BJ (cell line): ENCODE measurements at regions not wholly inside any gene's neighbourhood (a gene's known extent, or its start where the extent isn't known, plus 50 kb on each side); places are given as distances from the start of the nearest gene placed in this dataset.
"Not testable (repeated sequence)": the region's sequence is repeated elsewhere in the genome, so short reads cannot be mapped to it uniquely, and the experiment has no call there.

ENCODE experiments used
- CTCF ChIA-PET: fragments of 350-600 bp; formaldehyde crosslinking; extraction: SDS; loops from one replicate; lab custom pipeline; 2021; ENCODE audit warnings: antibody characterized with exemption, inconsistent platforms; lab: Yijun Ruan, JAX
- POLR2A ChIA-PET: fragments of 300-600 bp; sonication (Branson Sonifier 250); formaldehyde crosslinking; extraction: SDS; loops from one replicate; lab custom pipeline; 2021; ENCODE audit warnings: antibody characterized with exemption; lab: Charles Lee
- DNase-seq: peaks from one replicate; pipeline ENCODE4 v3.0.0-alpha.2; 2011; ENCODE audit warnings: low read depth
- H3K27me3 ChIP-seq: 2 replicates; pipeline ENCODE4 v1.6.0; 2011; ENCODE audit warnings: low read length; ENCODE audit not compliant: control insufficient read depth, insufficient read depth
- H3K36me3 ChIP-seq: 2 replicates; pipeline ENCODE4 v1.5.1; 2011; ENCODE audit warnings: low read length; ENCODE audit not compliant: control insufficient read depth, insufficient read depth
- H3K4me3 ChIP-seq: 2 replicates; pipeline ENCODE4 v1.5.1; 2011; ENCODE audit warnings: low read depth, mild to moderate bottlenecking, control low read depth, low read length
- TF ChIP-seq, protein P1 (sequence below): IDR thresholded peaks from 2 replicates; pipeline ENCODE4 v1.5.1; 2011; ENCODE audit warnings: low read depth, mild to moderate bottlenecking, control low read depth, inconsistent platforms, low read length, moderate library complexity; ENCODE audit not compliant: insufficient read depth

DNA sequence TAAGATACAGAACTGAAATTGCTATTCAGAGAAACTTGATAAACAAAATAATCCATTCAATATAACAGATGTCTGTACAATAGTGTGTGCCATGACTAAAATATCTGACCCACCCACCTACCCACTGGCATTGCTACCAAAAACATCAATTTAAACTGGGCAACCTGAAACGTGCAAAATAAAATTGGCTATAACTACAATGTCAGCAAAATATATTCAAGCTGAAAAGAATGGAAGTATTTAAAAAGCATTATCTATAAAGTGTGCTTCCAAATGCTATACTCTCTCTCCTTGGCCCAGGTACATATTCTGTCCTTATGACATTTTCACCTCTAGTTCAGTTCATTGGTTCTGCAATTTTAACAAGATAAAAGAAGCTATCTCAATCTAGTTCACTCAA lies 379.6 kb upstream of the ATP11B start:
- TF ChIP-seq, protein P1, sequence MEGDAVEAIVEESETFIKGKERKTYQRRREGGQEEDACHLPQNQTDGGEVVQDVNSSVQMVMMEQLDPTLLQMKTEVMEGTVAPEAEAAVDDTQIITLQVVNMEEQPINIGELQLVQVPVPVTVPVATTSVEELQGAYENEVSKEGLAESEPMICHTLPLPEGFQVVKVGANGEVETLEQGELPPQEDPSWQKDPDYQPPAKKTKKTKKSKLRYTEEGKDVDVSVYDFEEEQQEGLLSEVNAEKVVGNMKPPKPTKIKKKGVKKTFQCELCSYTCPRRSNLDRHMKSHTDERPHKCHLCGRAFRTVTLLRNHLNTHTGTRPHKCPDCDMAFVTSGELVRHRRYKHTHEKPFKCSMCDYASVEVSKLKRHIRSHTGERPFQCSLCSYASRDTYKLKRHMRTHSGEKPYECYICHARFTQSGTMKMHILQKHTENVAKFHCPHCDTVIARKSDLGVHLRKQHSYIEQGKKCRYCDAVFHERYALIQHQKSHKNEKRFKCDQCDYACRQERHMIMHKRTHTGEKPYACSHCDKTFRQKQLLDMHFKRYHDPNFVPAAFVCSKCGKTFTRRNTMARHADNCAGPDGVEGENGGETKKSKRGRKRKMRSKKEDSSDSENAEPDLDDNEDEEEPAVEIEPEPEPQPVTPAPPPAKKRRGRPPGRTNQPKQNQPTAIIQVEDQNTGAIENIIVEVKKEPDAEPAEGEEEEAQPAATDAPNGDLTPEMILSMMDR, result no peak
- Histone ChIP-seq H3K4me3 (no peak overlapping the region), H3K36me3 (no peaks in the 10 kb centered on the region), H3K27me3 (no peaks in the 10 kb centered on the region)
- CTCF ChIA-PET, result no interaction called here
- no peak for DNase-seq
- POLR2A ChIA-PET, result no interaction called here

DNA sequence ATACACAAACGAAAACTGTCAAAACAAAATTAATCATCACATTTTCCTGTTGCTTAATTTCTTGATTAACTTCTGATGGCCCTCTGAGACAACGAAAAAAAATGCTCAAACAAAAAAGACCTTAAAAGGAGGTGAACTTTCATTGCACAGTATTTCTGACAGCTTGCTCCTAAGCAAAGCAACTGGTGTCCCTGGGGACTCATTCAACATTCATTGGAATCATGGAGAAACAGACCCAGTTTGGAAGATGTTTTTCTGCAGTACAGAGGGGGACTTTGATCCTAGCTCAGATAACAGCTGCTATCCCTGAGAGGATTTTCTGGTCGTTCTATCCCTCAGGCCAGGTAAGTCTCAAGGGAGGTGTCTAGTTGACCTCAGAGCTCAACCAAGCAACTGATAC lies 378.7 kb upstream of the ATP11B start:
- DNase-seq, result no peak
- Histone ChIP-seq H3K4me3 (no peak overlapping the region), H3K36me3 (no peaks in the 10 kb centered on the region), H3K27me3 (no peaks in the 10 kb centered on the region)
- CTCF ChIA-PET, result no interaction called here
- POLR2A ChIA-PET, result no interaction called here
- TF ChIP-seq, protein P1, result no peak

- Histone ChIP-seq H3K36me3 (no peaks in the 10 kb centered on the region), H3K4me3 (no peak overlapping the region), H3K27me3 (no peaks in the 10 kb centered on the region)
- CTCF ChIA-PET, result no interaction called here
- TF ChIP-seq, protein P1, result no peak
- DNase-seq, result no peak
- POLR2A ChIA-PET, result no interaction called here
Measured at GRCh38 chr3:182420741-182421140, 372.6 kb upstream of the ATP11B start.

DNA sequence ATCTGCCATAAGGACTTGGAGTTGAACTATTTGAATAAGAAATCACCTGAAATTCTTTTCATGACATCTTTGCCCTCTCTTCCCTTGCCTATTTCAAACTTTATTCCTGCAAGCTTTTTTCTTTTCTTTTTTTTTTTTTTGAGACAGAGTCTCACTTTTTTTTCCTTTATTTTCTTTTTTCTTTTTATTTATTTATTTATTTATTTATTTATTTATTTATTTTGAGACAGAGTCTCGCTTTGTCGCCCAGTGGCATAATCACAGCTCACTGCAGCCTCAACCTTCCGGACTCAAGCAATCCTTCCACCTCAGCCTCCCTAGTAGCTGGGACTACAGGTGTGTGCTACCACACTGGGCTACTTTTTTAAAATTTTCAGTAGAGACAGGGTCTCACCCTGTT lies 369.3 kb upstream of the ATP11B start:
- POLR2A ChIA-PET, result no interaction called here
- no peak overlapping the region for H3K4me3 ChIP-seq
- no peak for DNase-seq
- H3K27me3 ChIP-seq, result no peaks in the 10 kb centered on the region
- TF ChIP-seq, protein P1, result no peak
- no peaks in the 10 kb centered on the region for H3K36me3 ChIP-seq
- CTCF ChIA-PET, result no interaction called here

GRCh38 chr3:182425926-182426718 lies 367.2 kb upstream of the ATP11B start:
- H3K4me3 ChIP-seq, CTCF ChIA-PET, DNase-seq, POLR2A ChIA-PET, H3K36me3 ChIP-seq, H3K27me3 ChIP-seq: not testable (repeated sequence)

GRCh38 chr3:182431972-182432371 lies 361.3 kb upstream of the ATP11B start:
- CTCF ChIA-PET, POLR2A ChIA-PET, H3K36me3 ChIP-seq, H3K27me3 ChIP-seq, DNase-seq, H3K4me3 ChIP-seq: not testable (repeated sequence)
